ENCODE measurements at regions not wholly inside any gene's neighbourhood (a gene's known extent, or its start where the extent isn't known, plus 50 kb on each side); places are given as distances from the start of the nearest gene placed in this dataset.

- POLR2A ChIA-PET (ENCODE audit: unreplicated experiment): no interaction called here
- H3F3A ChIP-seq (ENCODE audit: insufficient read depth, low read depth): no peaks in the 10 kb centered on the region
These were observed 271.2 kb upstream of the NAV3 start for GRCh38 chr12:77559400-77560074.

GRCh38 chr12:77555074-77555473, 275.6 kb upstream of the NAV3 start:
- TF ChIP-seq EZH2 (IDR thresholded peaks at IDR 0.05; ENCODE audit: low read depth) (no peak), CTCF (conservative IDR thresholded peaks at IDR 0.05) (no peak)
- BruUV-seq (replicated peaks): no TSS peak

More at GRCh38 chr12:77559400-77560074, 271.2 kb upstream of the NAV3 start:
- intact Hi-C loops (cut with micrococcal nuclease; ENCODE audit: unreplicated experiment): no loop called here
- TF ChIP-seq CTCF (conservative IDR thresholded peaks at IDR 0.05) (no peak), EZH2 (IDR thresholded peaks at IDR 0.05; ENCODE audit: low read depth) (no peak)
- 0 out of 2 replicates have a peak, but pooled peaks cover 3% of the 10 kb centered on the region for H3K9me2 ChIP-seq (ENCODE audit: insufficient read depth)
- H3K4me1 ChIP-seq (replicated peaks; ENCODE audit: insufficient read depth): no peaks in the 10 kb centered on the region
- CTCF ChIA-PET: no interaction called here
- H3K79me2 ChIP-seq (ENCODE audit: low read depth): no peaks in the 10 kb centered on the region
- no TSS peak for BruUV-seq (replicated peaks)
- no peak for DNase-seq
- H3K27ac ChIP-seq: no peak overlapping the region
- no peaks in the 10 kb centered on the region for H4K20me1 ChIP-seq (ENCODE audit: insufficient read depth)
- H3K36me3 ChIP-seq (ENCODE audit: low read depth): no peaks in the 10 kb centered on the region
- H3K4me3 ChIP-seq: no peak overlapping the region
- no peaks in the 10 kb centered on the region for H3K9me3 ChIP-seq (ENCODE audit: insufficient read depth, low read depth)
- no peak overlapping the region for H3K4me2 ChIP-seq
- no peak overlapping the region for H2AFZ ChIP-seq
- H3K27me3 ChIP-seq (ENCODE audit: insufficient read depth, low read depth): no peaks in the 10 kb centered on the region

GRCh38 chr12:77553976-77554619, 276.6 kb upstream of the NAV3 start:
- intact Hi-C loops (cut with micrococcal nuclease; ENCODE audit: unreplicated experiment): no loop called here
- H3K9me2 ChIP-seq (ENCODE audit: insufficient read depth): 0 out of 2 replicates have a peak, but pooled peaks cover 3% of the 10 kb centered on the region
- H4K20me1 ChIP-seq (ENCODE audit: insufficient read depth): no peaks in the 10 kb centered on the region
- POLR2A ChIA-PET (ENCODE audit: unreplicated experiment): no interaction called here
- H2AFZ ChIP-seq: no peak overlapping the region
- no peak overlapping the region for H3K4me3 ChIP-seq
- H3K9me3 ChIP-seq (ENCODE audit: insufficient read depth, low read depth): no peaks in the 10 kb centered on the region
- no peaks in the 10 kb centered on the region for H3K4me1 ChIP-seq (replicated peaks; ENCODE audit: insufficient read depth)
- no peaks in the 10 kb centered on the region for H3K27me3 ChIP-seq (ENCODE audit: insufficient read depth, low read depth)
- H3K79me2 ChIP-seq (ENCODE audit: low read depth): no peaks in the 10 kb centered on the region
- no TSS peak for BruUV-seq (replicated peaks)
- no peak for TF ChIP-seq CTCF (conservative IDR thresholded peaks at IDR 0.05)
- no peak for TF ChIP-seq EZH2 (IDR thresholded peaks at IDR 0.05; ENCODE audit: low read depth)
- CTCF ChIA-PET: no interaction called here
- no peaks in the 10 kb centered on the region for H3K36me3 ChIP-seq (ENCODE audit: low read depth)
- H3K4me2 ChIP-seq: no peak overlapping the region
- no peaks in the 10 kb centered on the region for H3F3A ChIP-seq (ENCODE audit: insufficient read depth, low read depth)
- no peak for DNase-seq
- no peak overlapping the region for H3K27ac ChIP-seq

More at GRCh38 chr12:77555074-77555473, 275.6 kb upstream of the NAV3 start:
- H3K9me2 ChIP-seq (ENCODE audit: insufficient read depth): 0 out of 2 replicates have a peak, but pooled peaks cover 3% of the 10 kb centered on the region
- no peak overlapping the region for H3K27ac ChIP-seq
- POLR2A ChIA-PET (ENCODE audit: unreplicated experiment): no interaction called here
- no peaks in the 10 kb centered on the region for H3K36me3 ChIP-seq (ENCODE audit: low read depth)
- H3K9me3 ChIP-seq (ENCODE audit: insufficient read depth, low read depth): no peaks in the 10 kb centered on the region
- H3K79me2 ChIP-seq (ENCODE audit: low read depth): no peaks in the 10 kb centered on the region
- no peaks in the 10 kb centered on the region for H3K27me3 ChIP-seq (ENCODE audit: insufficient read depth, low read depth)
- no peak for DNase-seq
- intact Hi-C loops (cut with micrococcal nuclease; ENCODE audit: unreplicated experiment): no loop called here
- CTCF ChIA-PET: no interaction called here
- no peak overlapping the region for H2AFZ ChIP-seq
- no peak overlapping the region for H3K4me3 ChIP-seq
- no peaks in the 10 kb centered on the region for H4K20me1 ChIP-seq (ENCODE audit: insufficient read depth)
- no peaks in the 10 kb centered on the region for H3F3A ChIP-seq (ENCODE audit: insufficient read depth, low read depth)
- no peak overlapping the region for H3K4me2 ChIP-seq
- no peaks in the 10 kb centered on the region for H3K4me1 ChIP-seq (replicated peaks; ENCODE audit: insufficient read depth)
